GM19328 (cell line): ENCODE measurements at regions not wholly inside any gene's neighbourhood (a gene's known extent, or its start where the extent isn't known, plus 50 kb on each side); places are given as distances from the start of the nearest gene placed in this dataset.

Source experiments
- ATAC-seq: cut with Tn5 transposase; IDR thresholded peaks from one replicate; pipeline ENCODE4 v1.9.1; 2021; ENCODE audit warnings: mild to moderate bottlenecking, moderate library complexity; ENCODE audit not compliant: unreplicated experiment

DNA sequence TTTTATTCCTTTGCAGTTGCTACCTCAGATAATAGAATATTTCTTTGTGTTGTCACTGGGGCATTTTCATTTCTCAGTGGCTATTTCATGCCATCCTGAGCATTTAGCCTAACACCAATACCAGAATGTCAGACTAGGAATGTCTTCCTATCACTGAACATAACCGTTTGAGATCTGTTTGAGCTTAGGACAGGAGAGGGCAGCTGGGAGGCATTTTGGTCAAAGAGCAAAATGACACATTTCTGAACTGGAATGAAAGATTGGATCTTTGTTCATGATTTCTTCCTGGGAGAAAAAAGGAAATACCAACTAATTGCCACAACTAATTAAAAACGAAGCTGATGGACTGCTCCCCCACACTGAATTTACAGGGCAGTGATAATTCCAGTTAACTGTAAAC lies 921.3 kb upstream of the NR2F2 start:
- ATAC-seq: no peak

DNA sequence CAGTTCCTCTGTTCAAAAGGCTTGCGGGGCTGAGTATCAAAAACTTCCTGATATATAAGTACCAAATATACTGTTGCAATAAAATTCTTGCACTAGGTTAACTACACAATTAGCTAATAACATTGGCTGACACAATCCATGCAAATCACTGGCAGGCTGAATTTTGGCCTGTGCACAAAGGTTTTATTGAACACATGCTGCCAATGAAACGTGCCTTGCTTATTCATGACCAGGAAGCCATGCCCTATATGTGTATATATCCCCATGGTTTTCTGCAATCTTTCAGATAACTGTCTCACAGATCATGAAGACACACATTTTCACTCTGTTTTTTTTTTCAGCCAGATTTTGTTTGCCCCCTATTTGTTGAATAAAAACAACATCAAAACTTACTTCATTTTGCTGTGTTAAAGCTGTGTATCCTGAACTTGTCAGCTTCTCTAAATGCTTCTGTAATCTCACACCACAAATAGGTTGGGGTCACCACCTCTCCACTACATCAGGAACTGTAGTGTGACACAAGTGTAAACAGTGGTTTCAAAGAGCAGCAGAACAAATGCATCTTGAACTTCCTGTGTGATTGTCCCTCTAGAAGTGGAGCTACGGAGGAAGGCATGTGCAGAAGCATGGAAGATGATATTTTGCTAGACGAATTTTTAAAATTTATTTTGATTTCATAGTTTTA lies 920.7 kb upstream of the NR2F2 start:
- ATAC-seq: no peak

DNA sequence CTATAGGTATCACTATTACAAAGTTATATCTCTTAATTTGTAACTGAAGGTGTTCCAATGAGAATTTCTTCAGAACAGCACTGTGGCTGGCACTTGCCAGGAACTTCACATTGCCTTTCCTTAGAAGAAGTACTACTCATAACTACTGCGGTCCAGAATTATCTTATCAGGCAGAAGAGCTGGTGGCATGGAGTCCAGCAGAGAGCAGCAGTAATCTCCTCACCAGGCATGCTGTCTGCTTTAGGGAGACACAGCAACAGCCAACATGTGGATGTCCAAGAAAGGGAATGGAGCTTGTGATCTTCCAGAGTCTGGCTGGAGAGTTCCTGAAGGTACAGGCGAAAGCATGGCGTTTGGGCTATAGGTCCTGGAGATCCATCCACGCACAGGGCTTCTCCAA lies 919.7 kb upstream of the NR2F2 start:
- no peak for ATAC-seq

DNA sequence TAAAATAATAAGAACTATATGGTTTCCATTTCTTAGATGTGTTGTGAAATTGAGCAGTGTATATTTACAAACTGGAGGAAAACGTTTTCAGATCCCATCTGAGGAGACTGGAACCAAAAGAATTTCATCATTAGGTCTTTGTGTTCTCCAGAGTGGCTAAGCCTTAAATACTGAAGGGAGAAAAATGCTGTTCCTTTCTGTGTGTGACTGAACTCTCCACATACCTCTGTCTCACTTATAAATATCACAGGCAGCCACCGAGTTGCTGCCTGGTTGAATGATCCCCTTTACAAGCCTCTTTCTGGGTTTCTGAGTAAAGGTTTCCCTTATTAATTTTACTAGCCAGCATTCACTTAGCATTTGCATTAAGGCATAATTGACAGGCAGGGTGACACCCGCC lies 913.9 kb upstream of the NR2F2 start:
- no peak for ATAC-seq

DNA sequence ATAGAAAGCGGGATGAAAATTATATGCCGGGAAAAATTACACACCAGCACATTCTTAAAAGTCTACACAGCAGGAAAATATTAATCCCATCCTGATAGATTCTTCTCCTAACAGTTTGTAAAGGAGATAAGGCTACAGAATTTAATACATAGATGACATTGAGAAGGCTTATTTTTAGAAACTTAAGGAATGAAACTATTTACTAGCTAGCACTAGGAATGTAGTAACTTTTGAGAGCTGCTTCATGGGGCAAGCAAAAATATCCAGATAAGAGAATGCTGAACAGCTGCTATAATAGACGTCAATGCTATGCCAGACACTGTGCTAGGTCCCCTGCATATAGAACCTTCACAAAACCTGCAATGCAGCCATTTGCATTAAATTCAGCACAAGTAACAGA lies 912.7 kb upstream of the NR2F2 start:
- ATAC-seq: no peak

DNA sequence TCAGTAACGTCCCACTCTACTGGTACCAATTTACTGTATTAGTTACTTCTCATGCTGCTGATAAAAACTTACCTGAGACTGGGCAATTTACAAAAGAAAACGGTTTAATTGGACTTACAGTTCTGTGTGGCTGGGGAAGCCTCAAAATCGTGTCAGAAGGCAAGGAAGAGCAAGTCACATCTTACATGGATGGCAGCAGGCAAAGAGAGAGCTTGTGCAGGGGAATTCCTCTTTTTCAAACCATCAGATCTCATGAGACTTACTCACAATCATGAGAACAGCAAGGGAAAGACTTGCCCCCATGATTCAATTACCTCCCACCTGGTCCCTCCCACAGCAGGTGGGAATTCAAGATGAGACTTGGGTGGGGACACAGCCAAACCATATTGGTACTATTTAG lies 908.2 kb upstream of the NR2F2 start:
- no peak for ATAC-seq

DNA sequence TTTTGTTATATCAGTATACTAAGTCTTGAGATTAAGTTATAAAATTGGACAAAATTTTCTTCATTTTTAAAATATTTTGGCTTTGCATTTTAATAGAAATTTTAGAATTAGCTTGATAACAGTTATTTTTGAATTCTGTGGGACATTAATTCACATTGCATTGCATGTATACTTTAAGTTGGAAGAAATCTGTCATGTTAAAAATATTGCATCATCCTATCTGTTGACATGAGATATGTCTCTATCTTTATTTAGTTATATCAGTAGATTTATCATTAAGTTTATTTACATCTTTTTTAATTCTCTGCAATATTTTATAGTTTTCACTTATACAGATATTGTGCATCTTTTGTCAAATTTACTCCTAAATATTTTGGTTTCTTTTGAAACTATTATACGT lies 904.6 kb upstream of the NR2F2 start:
- ATAC-seq: no peak

DNA sequence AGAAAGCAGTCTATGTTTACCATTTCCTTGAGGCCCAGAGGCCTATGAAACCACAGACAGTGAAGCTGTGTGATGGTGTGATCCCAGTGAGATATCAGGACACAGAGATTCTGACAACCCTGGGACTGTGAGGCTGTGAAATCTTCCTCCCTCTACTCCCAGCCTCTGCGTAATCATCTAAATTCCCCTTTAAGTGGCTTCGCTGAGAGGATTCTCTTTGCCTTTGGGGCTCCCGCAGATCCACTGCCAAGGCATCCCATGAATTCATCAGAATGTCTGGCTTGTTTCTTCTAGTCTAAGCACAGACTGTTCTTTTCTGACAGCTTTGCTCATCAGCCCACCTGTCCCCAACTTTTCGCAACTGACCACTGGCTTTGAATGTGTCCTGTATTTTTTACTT lies 901.2 kb upstream of the NR2F2 start:
- no peak for ATAC-seq

DNA sequence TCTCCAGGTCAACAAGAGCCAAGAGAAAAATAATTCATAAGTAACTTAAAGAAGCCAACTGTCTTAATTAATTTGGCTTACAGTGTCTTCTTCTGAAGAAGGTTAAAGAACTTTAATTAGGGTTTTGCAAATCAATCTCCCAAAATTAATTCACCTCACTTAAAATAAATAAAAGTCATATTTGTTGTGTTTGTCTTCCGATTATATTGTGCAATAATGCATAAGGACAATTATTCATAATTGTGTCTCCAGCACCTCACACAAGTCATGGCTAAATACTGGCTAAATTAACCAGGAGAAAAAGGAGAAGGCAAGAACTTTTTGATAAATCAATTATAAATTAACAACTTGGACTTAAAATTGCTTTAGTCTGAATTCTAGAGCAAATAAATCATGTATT lies 899.0 kb upstream of the NR2F2 start:
- ATAC-seq: no peak

DNA sequence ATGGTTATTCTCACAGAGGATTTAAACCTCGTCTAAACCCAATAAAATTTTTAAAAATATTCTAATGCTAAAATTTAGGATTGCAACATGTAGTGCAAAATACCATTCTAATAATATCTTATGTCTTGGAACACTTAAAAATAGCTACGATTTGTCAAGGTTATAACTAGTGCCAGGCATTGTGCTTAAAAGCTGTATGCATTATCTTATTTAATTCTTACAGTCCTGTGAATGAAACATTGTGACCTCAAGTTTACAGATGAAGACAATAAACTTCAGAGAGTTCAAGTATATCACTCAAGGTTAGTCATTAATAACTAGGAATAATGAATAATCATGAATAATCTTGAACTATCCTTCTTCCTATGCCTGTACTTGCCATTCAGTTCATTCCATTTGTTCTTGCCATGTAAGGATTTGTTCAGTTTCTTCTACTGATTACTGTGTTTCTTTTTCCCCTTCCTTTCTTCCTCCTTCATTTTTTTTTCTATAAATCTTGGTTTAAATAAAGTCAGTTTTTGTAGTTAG lies 897.6 kb upstream of the NR2F2 start:
- ATAC-seq: no peak

DNA sequence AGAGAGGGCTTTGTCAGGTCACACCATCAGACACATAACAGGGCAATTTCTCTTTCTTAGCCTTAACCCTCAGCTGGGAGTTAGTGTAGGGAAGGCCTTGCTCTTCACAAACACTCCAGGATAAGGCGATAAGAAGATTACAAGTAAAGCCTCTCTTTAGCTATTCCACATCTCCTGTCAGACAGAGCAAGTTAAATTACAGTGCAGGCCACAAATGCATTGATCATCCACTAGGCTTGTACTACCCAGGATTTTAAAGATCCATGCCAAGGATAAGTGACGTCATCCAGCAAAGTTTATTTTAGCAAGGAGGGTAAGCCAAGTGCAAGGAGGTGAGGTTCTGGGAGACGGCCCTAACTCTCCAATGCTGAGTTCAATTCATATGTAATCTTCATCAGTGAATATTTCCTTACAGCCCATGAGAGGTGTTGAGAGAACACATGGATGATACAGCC lies 890.6 kb upstream of the NR2F2 start:
- no peak for ATAC-seq

DNA sequence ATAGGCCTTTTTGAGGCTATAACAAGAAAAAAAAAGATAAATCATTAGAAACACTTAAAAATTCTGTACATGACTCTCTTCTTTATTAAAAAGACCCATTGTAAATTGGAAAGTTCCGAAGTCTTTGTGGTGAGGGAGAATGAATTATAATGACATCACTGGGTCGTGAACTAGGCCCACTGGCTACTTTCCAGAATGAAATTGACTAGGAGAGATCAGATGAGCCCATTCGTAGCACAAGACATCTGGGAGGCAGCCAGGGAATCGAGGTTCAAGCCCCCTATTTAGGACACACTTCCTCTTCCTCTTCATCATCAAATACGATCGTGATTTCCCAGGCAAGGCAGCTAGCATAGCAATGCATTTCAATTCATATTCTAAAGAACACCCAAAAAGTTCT lies 889.8 kb upstream of the NR2F2 start:
- ATAC-seq: no peak

DNA sequence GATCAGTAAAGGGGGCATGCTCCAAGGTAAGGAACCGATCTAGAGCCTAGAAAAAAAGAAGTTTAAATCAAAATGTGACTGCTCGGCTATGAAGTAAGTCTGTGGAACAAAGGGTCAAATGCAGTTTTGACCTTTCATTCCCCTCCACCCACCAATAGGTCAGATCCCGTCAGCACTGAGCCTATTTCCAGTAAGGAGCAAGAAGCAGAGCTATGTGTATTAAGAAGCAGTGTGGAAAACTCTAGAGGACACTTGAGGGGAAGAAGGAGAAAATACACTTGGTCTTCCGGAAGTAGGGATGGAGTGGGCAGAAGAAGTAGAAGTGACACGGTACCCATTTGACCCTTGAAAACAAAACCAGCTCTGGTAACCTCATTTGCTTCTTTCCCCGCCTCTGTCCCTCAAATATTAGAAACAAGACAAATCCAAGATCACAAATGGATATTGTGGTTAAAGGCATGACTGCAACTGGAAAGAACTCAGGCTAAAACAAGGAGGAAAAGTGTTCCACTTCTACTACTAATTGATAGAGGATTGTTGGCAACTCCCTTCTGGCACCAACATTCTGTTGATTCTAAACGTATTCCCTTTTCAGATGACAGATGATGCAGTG lies 888.3 kb upstream of the NR2F2 start:
- ATAC-seq: no peak

DNA sequence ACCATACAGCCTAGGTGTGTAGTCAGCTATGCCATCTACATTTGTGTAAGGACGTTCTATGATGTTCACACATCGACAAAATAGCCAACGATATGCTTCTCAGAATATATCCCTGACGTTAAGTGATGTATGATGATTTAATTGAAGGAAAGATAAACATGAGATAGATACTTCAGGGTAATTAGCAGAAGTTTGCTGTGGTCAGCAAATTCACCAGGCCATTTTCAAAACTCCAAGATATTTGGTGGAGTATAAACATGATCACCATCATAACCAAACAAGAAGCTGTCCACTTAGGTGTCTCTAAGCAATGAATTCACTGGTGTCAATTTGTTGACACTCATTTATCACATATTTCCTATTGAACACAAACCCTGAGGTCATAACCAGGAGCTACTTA lies 885.6 kb upstream of the NR2F2 start:
- ATAC-seq: no peak

DNA sequence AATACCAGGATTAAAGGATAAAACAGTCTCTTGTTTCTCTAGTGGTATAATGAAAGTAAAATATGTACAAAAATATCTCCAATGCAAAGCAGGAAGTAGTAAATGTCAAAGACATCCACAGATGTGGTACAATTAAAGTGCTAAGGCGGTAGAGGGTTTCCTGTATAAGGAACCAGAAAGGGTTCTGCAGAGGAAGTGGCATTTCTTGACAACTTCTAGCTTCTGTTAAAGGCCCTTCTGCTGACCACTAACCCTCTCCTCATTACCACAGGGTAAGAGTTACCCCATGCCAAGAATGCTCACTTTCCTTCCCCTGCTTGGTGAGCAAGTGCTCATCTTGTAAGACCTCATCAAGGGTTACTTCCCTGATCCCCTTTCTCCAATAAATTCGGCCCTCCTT lies 883.6 kb upstream of the NR2F2 start:
- ATAC-seq: no peak

DNA sequence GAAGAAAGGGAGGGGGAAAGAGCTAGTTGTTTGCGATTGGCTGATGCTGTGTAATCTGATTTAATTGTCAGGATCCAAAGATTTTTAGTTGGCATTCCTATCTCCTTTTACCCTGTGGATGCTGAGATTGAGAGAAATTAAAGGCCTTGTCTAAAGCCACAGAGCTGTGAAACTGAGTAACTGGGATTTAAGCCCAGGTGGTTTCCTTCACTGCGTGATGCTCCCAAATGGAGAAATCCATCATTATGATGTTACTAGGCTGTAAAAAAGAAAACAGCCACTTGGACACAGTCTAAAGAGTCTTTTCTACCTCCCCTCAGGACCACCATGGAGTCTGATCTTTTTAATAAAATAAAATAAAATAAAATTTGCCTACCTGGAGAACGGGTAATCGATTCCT lies 883.0 kb upstream of the NR2F2 start:
- ATAC-seq: no peak

DNA sequence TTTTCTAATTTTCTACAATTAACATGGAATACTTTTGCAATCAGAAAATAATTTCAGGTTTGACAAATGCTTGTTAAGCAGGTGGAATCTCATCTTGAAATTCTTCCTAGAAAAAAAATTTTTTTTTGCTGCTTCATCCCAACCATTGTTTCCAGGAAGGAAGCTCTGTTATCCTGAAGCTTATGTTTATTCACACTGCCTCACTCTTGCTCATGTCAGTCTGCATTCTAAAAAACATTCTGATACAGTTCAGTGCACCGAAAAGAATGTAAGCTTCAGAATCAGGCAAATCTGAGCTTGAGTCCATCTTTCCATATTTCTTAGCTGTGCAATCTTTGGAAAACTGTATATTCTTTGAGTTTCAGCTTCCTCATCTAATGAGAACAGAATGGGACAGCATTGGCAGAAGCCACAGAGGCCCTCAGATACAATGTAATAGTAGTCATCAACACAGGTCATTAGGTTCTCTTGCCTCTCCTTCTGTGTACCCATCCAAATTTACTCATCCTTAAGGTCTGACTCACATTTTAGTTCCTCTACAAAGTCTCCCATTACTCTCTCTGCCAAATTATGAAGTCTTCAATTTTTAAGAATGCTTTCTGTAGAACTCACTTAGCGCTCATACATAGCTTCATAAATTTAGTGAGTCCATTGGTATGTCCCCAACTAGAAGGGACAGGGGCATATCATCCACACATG lies 881.8 kb upstream of the NR2F2 start:
- ATAC-seq: no peak

DNA sequence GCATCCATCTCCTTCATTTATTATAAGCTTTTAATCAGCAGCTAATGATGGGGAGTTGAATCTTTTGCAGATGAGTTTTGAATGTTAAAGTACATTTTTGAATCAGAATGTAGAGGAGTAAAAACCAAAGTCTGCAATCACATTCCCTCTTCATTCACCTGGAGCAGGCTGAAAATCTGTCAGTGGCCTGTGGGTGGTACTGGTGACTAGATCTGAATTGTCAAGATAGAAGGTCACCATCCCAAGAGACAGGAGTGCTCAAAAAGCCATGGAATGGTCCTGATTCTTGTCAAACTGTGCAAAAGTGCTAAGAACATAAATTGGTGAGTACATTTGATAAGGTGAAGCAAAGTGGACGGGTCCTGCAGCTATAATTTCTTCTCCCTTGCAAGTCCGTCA lies 881.3 kb upstream of the NR2F2 start:
- no peak for ATAC-seq

DNA sequence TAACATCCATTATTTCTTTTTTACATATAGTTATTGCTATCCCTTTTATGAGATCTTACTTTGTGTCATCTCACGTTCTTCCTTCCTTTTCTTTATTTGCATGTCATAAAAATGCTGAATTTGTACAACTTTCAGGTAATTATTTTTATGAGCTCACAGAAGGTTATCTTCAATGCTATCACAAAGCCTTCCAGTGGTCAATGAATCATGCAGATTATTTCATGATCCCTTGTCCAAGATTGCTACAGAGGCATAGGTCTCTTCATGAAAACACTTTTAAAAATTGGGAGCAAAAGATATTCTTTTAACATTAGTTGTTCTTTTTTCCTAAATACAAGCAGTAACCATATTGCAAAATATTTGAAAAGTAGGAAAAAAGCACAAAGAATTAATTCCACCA lies 880.1 kb upstream of the NR2F2 start:
- no peak for ATAC-seq

DNA sequence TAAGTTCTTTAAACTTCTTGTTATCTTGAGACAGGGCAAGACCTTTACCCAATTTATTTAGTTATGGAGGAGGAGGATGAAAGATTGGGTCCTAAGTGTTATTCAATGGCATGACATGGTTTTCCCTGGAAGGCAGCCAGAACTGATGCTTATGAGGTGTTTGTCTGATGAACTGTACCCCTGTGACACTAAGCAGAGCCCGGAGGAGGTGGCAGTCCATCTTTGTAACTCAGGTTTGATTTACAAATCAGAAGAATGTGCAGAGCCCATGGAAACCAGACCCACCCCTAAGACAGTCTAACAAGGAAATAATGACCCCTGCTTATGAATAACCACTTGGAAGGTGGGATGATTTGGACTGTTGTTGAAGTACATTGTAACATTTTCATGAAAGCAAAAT lies 878.6 kb upstream of the NR2F2 start:
- ATAC-seq: no peak

DNA sequence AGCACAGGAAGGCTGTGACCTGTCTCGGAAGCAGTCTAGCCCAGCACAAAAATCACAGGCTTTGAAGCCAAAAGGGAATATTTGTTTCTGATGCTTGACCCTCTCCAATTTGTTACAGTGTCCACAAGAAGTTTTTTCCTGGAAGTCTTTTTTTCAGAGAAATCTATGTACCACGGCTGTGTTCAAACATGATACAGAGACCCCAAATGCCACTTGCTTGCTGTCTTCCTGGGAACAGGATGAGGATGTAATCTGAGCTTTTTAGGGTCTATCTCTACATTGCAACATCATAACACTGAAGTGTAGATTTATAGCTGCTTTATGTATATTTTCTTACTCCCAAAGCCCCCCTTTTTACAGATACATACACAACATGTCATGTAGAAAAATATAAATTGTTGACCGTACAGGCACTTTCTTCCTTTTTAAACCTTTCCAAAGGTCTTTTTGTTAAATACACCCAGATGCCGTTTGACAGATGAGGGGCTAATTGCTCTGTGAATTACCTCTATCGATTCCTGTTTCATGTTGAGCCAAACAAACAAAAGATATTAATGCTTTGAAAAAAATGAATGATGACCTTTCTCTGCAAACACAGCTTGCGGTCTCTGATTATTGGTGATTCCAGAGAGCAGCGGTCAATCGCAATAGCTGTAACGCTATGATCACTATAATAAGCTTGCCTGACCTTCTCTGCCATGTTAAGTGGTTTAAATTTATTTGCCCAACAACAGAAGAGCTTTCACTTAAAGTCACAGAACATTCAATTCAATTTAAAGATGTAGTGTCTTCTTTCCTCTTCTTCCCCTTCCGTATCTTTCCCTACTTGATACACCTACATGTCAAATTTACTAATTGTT lies 875.9 kb upstream of the NR2F2 start:
- ATAC-seq: no peak
